Nephron (organoid): ENCODE measurements at regions not wholly inside any gene's neighbourhood (a gene's known extent, or its start where the extent isn't known, plus 50 kb on each side); places are given as distances from the start of the nearest gene placed in this dataset.

Source experiments
- H3K27ac Mint-ChIP-seq, 3 experiments: 2 replicates each; pipeline ENCODE4 v1.8.0; 2020; ENCODE audit warnings: mixed read lengths in 3 of 3, mild to moderate bottlenecking in 2 of 3, moderate library complexity in 1 of 3
- H3K27me3 Mint-ChIP-seq: 2 replicates; pipeline ENCODE4 v1.8.0; 2021; ENCODE audit warnings: low read depth, mild to moderate bottlenecking, moderate library complexity, mixed read lengths
- H3K36me3 Mint-ChIP-seq: 2 replicates; pipeline ENCODE4 v1.8.0; 2020; ENCODE audit warnings: low read depth, mixed read lengths
- H3K4me1 Mint-ChIP-seq: 2 replicates; pipeline ENCODE4 v1.8.0; 2020; ENCODE audit warnings: mixed read lengths
- H3K4me3 Mint-ChIP-seq, 3 experiments: 2 replicates each; pipeline ENCODE4 v1.8.0; 2020; ENCODE audit warnings: mild to moderate bottlenecking in 3 of 3, mixed read lengths in 3 of 3, moderate library complexity in 2 of 3
- H3K9me3 Mint-ChIP-seq: 2 replicates; pipeline ENCODE4 v1.8.0; 2020; ENCODE audit warnings: mixed read lengths
- CTCF ChIP-seq, 3 experiments: fragments of 200-600 bp; sonication (generic); IDR thresholded peaks; one replicate each; pipeline ENCODE4 v1.5.0; 2021; ENCODE audit warnings: antibody characterized with exemption in 3 of 3; ENCODE audit not compliant: unreplicated experiment in 3 of 3

DNA sequence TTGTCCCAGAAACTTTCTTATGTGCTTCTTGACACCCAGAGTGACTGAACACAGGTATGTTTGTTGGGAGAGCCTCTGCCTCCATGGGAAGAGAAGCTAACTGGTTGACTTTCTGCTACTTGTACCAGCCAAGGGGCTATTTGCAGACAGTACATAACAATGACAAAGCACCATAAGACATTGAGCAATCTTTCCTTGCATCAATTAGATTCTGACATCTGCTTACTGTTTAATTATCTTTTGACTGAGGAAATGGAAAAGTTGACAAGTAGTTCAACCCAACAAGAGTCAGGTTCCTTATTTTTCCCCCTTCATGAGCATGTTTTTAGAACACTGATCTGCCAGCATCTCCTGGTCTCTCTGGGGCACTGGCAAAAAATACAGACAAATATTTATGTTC is 157.7 kb downstream of the RPLP1 start:
- Mint-ChIP-seq H3K4me1 (no peaks in the 10 kb centered on the region), H3K27me3 (peaks cover 37% of the 10 kb centered on the region), H3K27ac (no peak overlapping the region), H3K9me3 (no peaks in the 10 kb centered on the region), H3K4me3 (no peak overlapping the region), H3K36me3 (no peaks in the 10 kb centered on the region)
- TF ChIP-seq CTCF (IDR thresholded peaks at IDR 0.05; ENCODE audit: unreplicated experiment in 3 of 3) = no peak

DNA sequence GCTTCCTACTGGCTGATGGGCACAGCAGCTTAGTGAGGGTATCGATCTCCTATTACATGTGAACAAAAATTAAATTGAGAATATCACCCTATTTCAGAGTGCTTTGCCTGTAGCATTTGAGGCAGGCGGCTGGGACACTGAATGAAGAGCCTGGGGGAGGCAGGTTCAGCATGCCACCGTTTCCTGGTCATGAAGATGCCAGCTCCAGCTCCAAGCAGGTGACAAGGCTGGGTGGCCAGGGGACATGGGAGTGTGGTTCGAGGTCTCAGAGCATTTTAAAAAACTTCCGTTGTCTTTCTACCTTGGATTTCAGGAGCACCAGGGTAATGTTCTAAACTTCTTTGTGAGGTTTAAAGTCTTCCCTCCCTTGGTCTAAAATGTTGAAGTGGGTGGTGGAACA is 158.2 kb downstream of the RPLP1 start:
- H3K27me3 Mint-ChIP-seq = peaks cover 36% of the 10 kb centered on the region
- TF ChIP-seq CTCF (IDR thresholded peaks at IDR 0.05; ENCODE audit: unreplicated experiment in 3 of 3) = no peak

GRCh38 chr15:69612112-69612511 is 159.5 kb downstream of the RPLP1 start:
- no peaks in the 10 kb centered on the region for H3K9me3 Mint-ChIP-seq
- no peak for TF ChIP-seq CTCF (IDR thresholded peaks at IDR 0.05; ENCODE audit: unreplicated experiment in 3 of 3)
- H3K27me3 Mint-ChIP-seq = peaks cover 25% of the 10 kb centered on the region
- no peaks in the 10 kb centered on the region for H3K4me1 Mint-ChIP-seq
- no peak overlapping the region for H3K27ac Mint-ChIP-seq
- no peak overlapping the region for H3K4me3 Mint-ChIP-seq
- no peaks in the 10 kb centered on the region for H3K36me3 Mint-ChIP-seq

More for the DNA sequence above, 158.2 kb downstream of the RPLP1 start:
- H3K4me3 Mint-ChIP-seq = no peak overlapping the region
- H3K27ac Mint-ChIP-seq = no peak overlapping the region
- no peaks in the 10 kb centered on the region for H3K4me1 Mint-ChIP-seq
- no peaks in the 10 kb centered on the region for H3K9me3 Mint-ChIP-seq
- H3K36me3 Mint-ChIP-seq = no peaks in the 10 kb centered on the region

- H3K4me1 Mint-ChIP-seq = no peaks in the 10 kb centered on the region
- H3K9me3 Mint-ChIP-seq = no peaks in the 10 kb centered on the region
- peaks cover 19% of the 10 kb centered on the region for H3K27me3 Mint-ChIP-seq
- no peaks in the 10 kb centered on the region for H3K36me3 Mint-ChIP-seq
- H3K27ac Mint-ChIP-seq = no peak overlapping the region
- TF ChIP-seq CTCF (IDR thresholded peaks at IDR 0.05; ENCODE audit: unreplicated experiment in 3 of 3) = no peak
- H3K4me3 Mint-ChIP-seq = no peak overlapping the region
Measured at GRCh38 chr15:69613182-69613581, 160.6 kb downstream of the RPLP1 start.

DNA sequence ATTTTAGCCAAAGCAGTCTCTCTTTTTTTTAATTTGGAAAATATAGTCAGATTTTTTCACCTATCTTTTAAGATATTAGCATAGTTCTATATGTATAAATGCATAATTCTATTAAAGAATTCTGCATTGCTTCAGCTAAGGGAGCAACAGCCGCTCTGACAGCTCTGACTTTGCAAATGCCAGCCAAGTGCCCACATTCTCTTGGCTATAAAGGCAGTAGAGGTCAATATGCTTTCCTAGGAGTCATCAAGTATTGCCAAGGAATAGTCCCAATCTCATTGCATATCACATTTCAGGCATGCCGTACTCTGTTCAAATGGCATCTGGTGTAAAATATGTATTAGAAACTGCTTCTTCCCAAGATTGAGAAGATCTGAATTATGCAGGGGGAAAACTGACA is 161.4 kb downstream of the RPLP1 start:
- no peak overlapping the region for H3K27ac Mint-ChIP-seq
- no peaks in the 10 kb centered on the region for H3K4me1 Mint-ChIP-seq
- TF ChIP-seq CTCF (IDR thresholded peaks at IDR 0.05; ENCODE audit: unreplicated experiment in 3 of 3) = no peak
- H3K27me3 Mint-ChIP-seq = peaks cover 11% of the 10 kb centered on the region
- no peak overlapping the region for H3K4me3 Mint-ChIP-seq
- H3K36me3 Mint-ChIP-seq = no peaks in the 10 kb centered on the region
- no peaks in the 10 kb centered on the region for H3K9me3 Mint-ChIP-seq

GRCh38 chr15:69615736-69616135 is 163.1 kb downstream of the RPLP1 start:
- Mint-ChIP-seq H3K27ac (no peak overlapping the region), H3K4me1 (no peaks in the 10 kb centered on the region), H3K4me3 (no peak overlapping the region), H3K9me3 (peaks cover 5% of the 10 kb centered on the region), H3K36me3 (no peaks in the 10 kb centered on the region), H3K27me3 (peaks cover 6% of the 10 kb centered on the region)
- no peak for TF ChIP-seq CTCF (IDR thresholded peaks at IDR 0.05; ENCODE audit: unreplicated experiment in 3 of 3)
